HUES6 (cell line): ENCODE measurements at regions not wholly inside any gene's neighbourhood (a gene's known extent, or its start where the extent isn't known, plus 50 kb on each side); places are given as distances from the start of the nearest gene placed in this dataset.

Experiments
- H3K27ac ChIP-seq: 2 replicates; pipeline ENCODE4 v1.7.0; 2013; ENCODE audit warnings: low read depth, mild to moderate bottlenecking, low read length, inconsistent platforms
- H3K27me3 ChIP-seq: 2 replicates; pipeline ENCODE4 v1.6.1; 2013; ENCODE audit warnings: low read length; ENCODE audit not compliant: control insufficient read depth, insufficient read depth
- H3K36me3 ChIP-seq: 2 replicates; pipeline ENCODE4 v1.6.1; 2013; ENCODE audit warnings: low read length; ENCODE audit not compliant: control insufficient read depth, insufficient read depth
- H3K4me1 ChIP-seq: 2 replicates; pipeline ENCODE4 v1.6.1; 2013; ENCODE audit warnings: low read length; ENCODE audit not compliant: control insufficient read depth, insufficient read depth
- H3K4me3 ChIP-seq: 2 replicates; pipeline ENCODE4 v1.5.1; 2013; ENCODE audit warnings: low read depth, low read length
- H3K9ac ChIP-seq: one replicate; pipeline ENCODE4 v1.6.1; 2013; ENCODE audit warnings: mild to moderate bottlenecking, low read length
- H3K9me3 ChIP-seq: 2 replicates; pipeline ENCODE4 v1.6.1; 2013; ENCODE audit warnings: low read depth, low read length; ENCODE audit not compliant: control insufficient read depth, insufficient read depth

DNA sequence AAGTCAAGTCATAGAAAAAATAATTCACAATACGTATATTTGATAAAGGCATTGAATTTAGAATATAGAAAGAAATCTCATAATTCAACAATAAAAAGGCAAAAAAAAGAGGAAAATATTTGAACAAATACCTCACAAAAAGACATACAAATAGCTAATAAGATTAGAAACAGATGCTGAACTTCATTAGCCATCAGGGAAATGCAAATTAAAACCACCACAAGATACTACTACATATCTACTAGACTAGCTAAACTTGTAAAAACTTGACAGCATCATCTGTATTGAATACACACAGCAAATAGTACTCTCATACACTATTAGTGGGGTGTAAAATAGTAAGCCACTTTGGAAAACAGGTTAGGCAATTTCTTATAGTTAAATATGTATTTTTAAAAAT lies 128.7 kb upstream of the TLL1 start:
- no peaks in the 10 kb centered on the region for H3K9me3 ChIP-seq
- no peak overlapping the region for H3K27ac ChIP-seq
- peaks cover 17% of the 10 kb centered on the region for H3K4me1 ChIP-seq
- no peak overlapping the region for H3K4me3 ChIP-seq
- H3K36me3 ChIP-seq = no peaks in the 10 kb centered on the region
- no peaks in the 10 kb centered on the region for H3K27me3 ChIP-seq
- H3K9ac ChIP-seq = no peak overlapping the region

DNA sequence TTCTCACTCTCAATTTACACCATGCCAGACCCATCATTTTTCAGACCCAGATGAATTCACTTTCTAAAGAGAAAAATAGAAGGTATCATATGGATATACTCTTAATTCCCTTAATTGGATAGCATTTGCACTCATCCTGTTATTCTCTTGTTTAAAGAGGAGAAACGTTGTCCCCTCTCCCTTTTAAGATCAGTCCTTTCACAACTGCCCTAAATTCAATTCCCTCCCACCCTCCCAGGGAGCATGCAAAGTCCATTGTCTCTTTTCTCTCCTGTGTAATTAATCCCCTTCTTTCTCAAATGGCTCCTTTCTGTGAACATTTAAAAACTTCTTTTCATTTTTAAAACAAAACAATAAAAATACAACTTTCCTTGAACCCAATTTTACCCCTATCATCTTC lies 124.7 kb upstream of the TLL1 start:
- Histone ChIP-seq H3K9me3 (no peaks in the 10 kb centered on the region), H3K36me3 (no peaks in the 10 kb centered on the region), H3K27me3 (no peaks in the 10 kb centered on the region), H3K4me1 (peaks cover 32% of the 10 kb centered on the region), H3K27ac (no peak overlapping the region), H3K4me3 (no peak overlapping the region), H3K9ac (no peak overlapping the region)

DNA sequence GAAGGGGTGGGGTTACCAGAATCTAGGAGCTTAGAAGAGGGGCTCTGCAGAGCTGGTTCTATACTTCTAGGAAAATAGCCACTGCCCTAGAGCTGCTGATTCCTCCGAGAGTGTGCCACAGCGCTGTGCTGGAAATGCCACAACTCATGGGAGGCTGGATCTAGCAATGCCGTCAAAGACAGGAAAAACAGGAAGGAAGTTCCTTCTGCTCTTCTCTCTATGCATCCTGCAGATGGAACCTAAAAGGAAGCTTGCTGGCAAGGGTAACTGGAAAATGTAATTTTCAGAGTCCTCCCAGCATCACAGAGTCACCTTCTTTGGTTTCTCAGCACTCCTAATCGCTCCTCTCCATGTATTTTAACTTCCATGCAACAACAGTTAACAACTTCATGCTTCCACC lies 121.2 kb upstream of the TLL1 start:
- no peak overlapping the region for H3K4me3 ChIP-seq
- no peaks in the 10 kb centered on the region for H3K36me3 ChIP-seq
- no peaks in the 10 kb centered on the region for H3K9me3 ChIP-seq
- no peak overlapping the region for H3K27ac ChIP-seq
- no peaks in the 10 kb centered on the region for H3K27me3 ChIP-seq
- peaks cover 35% of the 10 kb centered on the region for H3K4me1 ChIP-seq
- no peak overlapping the region for H3K9ac ChIP-seq

DNA sequence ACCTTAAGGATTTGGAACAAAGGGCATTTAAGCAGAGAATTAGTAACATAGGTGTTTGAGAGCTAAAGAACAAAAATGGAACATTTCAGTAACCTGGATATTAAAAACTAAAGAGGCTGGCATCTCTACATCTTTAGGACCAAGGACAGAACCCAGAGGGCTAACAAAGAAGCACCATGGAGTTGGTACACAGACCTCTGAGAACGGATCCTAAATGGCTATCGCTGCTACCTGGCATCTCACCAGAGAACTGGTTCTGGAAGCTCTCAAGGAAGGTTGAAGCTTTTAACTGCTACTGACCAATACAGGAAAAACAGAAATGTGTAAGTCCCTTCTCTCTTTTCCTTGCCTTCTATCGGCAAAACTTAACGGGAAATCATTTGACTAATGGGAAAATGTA lies 118.4 kb upstream of the TLL1 start:
- Histone ChIP-seq H3K36me3 (no peaks in the 10 kb centered on the region), H3K4me3 (no peak overlapping the region), H3K27me3 (no peaks in the 10 kb centered on the region), H3K27ac (no peak overlapping the region), H3K4me1 (peaks cover 30% of the 10 kb centered on the region; the same call in 1 of the 2 replicates), H3K9ac (no peak overlapping the region), H3K9me3 (no peaks in the 10 kb centered on the region)

DNA sequence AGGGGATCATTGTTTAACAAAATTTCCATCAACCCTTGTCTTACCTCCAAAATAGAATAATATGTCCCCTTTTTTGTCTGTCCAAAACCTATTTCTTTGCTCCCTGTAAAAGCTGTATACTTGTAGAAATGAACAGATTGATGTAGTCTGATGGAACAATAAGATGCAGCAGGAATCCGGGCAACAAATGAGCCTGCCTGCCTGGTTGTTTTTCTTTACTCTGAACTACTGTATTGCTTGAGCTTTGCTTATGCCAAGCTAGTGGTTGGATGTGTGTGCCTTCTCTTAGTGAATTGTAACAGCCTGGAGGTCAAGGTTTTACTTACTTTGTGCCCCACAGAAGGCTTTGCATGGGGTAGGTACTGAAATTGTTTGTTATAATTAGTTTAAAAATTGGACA lies 116.2 kb upstream of the TLL1 start:
- Histone ChIP-seq H3K4me1 (peaks cover 17% of the 10 kb centered on the region; the same call in 1 of the 2 replicates), H3K9me3 (no peaks in the 10 kb centered on the region), H3K4me3 (no peak overlapping the region), H3K9ac (no peak overlapping the region), H3K36me3 (no peaks in the 10 kb centered on the region), H3K27me3 (no peaks in the 10 kb centered on the region), H3K27ac (no peak overlapping the region)

DNA sequence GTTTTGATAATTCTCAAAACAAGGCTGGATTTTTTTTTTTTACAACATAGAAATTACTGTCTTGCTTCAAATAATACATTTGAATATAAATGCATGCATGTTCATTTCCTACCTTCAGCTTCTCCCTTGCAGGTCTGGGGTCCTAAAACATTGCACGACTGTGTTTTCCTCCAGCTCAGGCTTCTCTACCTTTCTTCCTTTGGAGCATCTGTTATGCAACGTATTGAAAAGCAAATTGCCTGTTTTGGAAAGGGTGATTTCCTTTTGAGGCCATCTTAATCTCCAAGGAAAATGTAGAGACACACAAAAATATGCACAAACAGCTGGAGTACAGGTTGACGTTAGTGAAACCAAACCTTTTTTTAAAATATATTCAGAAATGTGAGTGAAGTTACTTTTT lies 115.6 kb upstream of the TLL1 start:
- Histone ChIP-seq H3K27me3 (no peaks in the 10 kb centered on the region), H3K4me1 (peaks cover 14% of the 10 kb centered on the region; the same call in 1 of the 2 replicates), H3K27ac (no peak overlapping the region; the same call in 1 of the 2 replicates), H3K9ac (no peak overlapping the region), H3K36me3 (no peaks in the 10 kb centered on the region), H3K9me3 (no peaks in the 10 kb centered on the region), H3K4me3 (no peak overlapping the region)

DNA sequence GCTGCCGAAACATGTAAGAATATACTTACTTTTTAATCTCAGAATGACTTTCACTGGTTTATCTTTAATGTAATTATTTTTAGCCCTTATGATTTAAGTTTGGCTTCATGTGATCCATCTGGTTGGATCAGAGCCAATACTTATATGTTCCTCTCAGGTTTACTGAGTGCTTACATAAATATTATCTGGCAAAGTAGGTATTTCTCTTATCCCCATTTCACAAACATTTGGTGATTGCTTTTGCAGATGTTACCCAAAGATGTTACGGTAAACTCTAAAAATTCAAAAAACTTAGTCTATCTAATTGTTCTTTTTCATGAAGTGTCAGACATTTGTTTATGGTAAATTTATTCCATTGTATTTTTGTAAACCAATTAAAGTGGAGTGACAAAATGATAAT lies 115.0 kb upstream of the TLL1 start:
- no peak overlapping the region for H3K4me3 ChIP-seq
- H3K36me3 ChIP-seq = no peaks in the 10 kb centered on the region
- no peak overlapping the region for H3K9ac ChIP-seq
- peaks cover 14% of the 10 kb centered on the region; the same call in 1 of the 2 replicates for H3K4me1 ChIP-seq
- no peak overlapping the region; the same call in 1 of the 2 replicates for H3K27ac ChIP-seq
- H3K9me3 ChIP-seq = no peaks in the 10 kb centered on the region
- no peaks in the 10 kb centered on the region for H3K27me3 ChIP-seq

DNA sequence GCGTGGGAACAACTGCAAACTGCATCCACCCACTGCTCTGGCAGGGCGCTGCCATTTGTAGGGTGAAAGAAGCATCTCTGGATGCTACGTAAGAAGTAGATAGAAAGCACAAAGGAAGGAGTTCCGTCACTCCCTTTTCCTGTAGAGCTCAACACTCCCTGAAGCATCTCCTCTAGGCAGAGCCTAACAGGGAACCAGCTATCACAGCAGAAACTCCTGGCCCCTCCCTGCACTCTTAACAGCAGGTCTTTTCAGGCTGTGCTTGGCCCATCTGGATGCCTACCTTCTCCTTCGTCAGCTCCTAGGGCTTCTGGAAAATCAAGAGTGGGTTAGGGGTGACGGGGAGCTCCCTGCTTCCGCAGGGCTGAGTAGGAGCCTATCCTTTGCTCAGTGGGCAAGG lies 112.9 kb upstream of the TLL1 start:
- H3K4me3 ChIP-seq = no peak overlapping the region
- H3K4me1 ChIP-seq = peaks cover 14% of the 10 kb centered on the region; the same call in 1 of the 2 replicates
- no peaks in the 10 kb centered on the region for H3K36me3 ChIP-seq
- H3K9ac ChIP-seq = no peak overlapping the region
- H3K9me3 ChIP-seq = no peaks in the 10 kb centered on the region
- H3K27me3 ChIP-seq = no peaks in the 10 kb centered on the region
- no peak overlapping the region for H3K27ac ChIP-seq

DNA sequence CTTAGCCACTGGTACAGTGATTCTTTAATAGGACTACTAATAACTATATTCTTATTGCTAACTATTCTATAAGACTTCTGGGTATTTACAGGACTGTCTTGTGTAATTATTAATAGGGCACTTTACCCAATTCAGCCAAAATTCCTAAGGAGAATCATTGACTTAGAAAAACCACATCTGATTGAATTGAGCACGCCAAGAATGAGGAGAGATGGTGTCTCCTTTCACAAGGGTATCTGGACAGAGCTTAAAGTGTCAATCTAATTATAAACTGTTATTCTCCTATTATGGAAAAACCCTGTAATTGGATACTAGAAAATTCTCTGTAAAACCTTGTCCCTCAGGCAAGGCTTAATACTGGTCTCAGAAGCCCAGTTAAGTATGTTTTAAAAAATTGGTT lies 111.1 kb upstream of the TLL1 start:
- H3K36me3 ChIP-seq = no peaks in the 10 kb centered on the region
- H3K9ac ChIP-seq = no peak overlapping the region
- no peaks in the 10 kb centered on the region for H3K27me3 ChIP-seq
- no peak overlapping the region for H3K27ac ChIP-seq
- peaks cover 10% of the 10 kb centered on the region; the same call in 1 of the 2 replicates for H3K4me1 ChIP-seq
- no peaks in the 10 kb centered on the region for H3K9me3 ChIP-seq
- no peak overlapping the region for H3K4me3 ChIP-seq

DNA sequence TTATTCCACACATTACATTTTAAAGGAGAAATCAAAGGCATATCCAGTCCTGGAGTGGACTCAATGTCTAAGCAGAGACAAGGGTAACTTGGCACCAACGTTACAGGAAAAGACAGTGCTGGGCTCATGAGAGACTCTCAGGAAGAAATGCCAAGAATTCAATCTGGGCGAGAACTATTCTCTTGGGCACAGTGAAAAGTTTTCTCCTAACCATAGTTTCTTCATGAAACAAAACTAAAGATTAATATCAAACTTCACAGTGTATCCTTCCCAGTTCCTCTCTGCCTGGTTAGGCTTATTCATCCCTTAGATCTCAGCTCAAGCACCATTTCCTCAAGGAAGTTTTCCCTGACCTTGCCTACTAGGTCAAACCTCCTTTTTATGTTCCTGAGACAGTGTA lies 109.4 kb upstream of the TLL1 start:
- Histone ChIP-seq H3K27me3 (no peaks in the 10 kb centered on the region), H3K4me3 (no peak overlapping the region), H3K27ac (no peak overlapping the region), H3K9me3 (no peaks in the 10 kb centered on the region), H3K9ac (no peak overlapping the region), H3K4me1 (no peaks in the 10 kb centered on the region), H3K36me3 (no peaks in the 10 kb centered on the region)

DNA sequence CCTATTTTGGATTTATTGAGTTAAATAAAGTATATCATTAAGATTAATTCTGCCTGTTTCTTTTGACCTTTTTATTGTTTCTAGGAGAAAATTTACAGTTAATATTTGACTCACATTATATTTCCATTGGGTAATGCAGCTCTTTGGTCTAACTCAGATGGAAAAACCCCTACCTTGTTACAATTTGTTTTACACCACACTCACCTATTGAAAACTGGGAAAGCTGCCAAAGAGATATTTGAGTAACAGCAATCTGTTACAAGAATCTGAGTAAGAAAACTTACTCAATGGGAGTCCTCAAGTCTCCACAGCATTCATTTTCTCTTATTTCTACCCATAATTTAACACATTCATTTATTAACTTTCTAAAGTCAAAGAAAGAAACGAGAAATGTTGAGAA lies 108.0 kb upstream of the TLL1 start:
- no peaks in the 10 kb centered on the region for H3K9me3 ChIP-seq
- H3K4me1 ChIP-seq = no peaks in the 10 kb centered on the region
- no peaks in the 10 kb centered on the region for H3K27me3 ChIP-seq
- no peak overlapping the region for H3K9ac ChIP-seq
- no peak overlapping the region for H3K4me3 ChIP-seq
- no peaks in the 10 kb centered on the region for H3K36me3 ChIP-seq
- no peak overlapping the region for H3K27ac ChIP-seq

DNA sequence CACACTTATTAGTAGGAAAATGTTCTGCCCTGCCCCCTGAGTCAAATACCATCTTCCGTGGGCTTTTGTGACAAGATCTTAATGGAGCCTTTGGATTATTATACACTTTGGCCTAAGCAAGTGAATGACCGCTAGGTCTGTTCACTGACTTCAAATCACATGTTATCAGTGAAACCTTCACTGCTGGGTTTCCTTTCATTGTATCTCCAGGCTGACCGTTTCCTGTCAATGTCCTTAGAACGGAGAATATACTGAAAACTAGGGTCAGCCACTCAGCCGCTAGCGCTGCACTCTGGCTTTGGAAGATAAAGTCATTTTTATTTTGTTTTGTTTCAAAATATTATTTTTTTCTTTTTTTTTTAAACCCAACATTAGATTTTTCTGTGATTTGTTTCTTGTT lies 107.0 kb upstream of the TLL1 start:
- Histone ChIP-seq H3K4me1 (no peaks in the 10 kb centered on the region), H3K9ac (no peak overlapping the region), H3K27ac (no peak overlapping the region), H3K9me3 (no peaks in the 10 kb centered on the region), H3K4me3 (no peak overlapping the region), H3K27me3 (no peaks in the 10 kb centered on the region), H3K36me3 (no peaks in the 10 kb centered on the region)
